ENCODE measurements at regions not wholly inside any gene's neighbourhood (a gene's known extent, or its start where the extent isn't known, plus 50 kb on each side); places are given as distances from the start of the nearest gene placed in this dataset.
A peak's percentile ranks its signal among the peaks of the same experiment; 100 is the strongest.

DNA sequence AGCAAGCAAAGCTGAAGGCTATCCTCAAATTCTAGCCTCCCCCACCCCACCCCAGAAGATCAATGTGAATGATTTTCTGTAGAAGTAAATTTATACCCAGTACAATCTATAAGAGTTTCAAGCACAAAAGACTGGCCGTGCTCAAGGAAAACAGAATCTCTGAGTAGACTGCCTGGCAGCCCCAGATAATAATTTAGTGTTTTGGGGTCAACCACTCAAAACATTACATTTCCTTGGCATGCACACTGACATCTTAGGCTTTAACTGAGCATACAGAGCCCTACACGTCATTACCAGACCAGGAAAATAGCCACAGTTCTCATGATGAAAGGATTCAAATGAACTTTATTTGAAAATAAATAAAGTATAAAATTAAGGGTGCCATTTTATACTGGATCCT is 376.5 kb downstream of the TBL1XR1 start:
- TF ChIP-seq, protein P1, sequence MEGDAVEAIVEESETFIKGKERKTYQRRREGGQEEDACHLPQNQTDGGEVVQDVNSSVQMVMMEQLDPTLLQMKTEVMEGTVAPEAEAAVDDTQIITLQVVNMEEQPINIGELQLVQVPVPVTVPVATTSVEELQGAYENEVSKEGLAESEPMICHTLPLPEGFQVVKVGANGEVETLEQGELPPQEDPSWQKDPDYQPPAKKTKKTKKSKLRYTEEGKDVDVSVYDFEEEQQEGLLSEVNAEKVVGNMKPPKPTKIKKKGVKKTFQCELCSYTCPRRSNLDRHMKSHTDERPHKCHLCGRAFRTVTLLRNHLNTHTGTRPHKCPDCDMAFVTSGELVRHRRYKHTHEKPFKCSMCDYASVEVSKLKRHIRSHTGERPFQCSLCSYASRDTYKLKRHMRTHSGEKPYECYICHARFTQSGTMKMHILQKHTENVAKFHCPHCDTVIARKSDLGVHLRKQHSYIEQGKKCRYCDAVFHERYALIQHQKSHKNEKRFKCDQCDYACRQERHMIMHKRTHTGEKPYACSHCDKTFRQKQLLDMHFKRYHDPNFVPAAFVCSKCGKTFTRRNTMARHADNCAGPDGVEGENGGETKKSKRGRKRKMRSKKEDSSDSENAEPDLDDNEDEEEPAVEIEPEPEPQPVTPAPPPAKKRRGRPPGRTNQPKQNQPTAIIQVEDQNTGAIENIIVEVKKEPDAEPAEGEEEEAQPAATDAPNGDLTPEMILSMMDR (IDR thresholded peaks at IDR 0.05; ENCODE audit: insufficient read depth, low read depth, low read length) = no peak
- no peak for DNase-seq (ENCODE audit: low read depth)
- H3K4me3 ChIP-seq (ENCODE audit: low read depth, low read length) = no peak overlapping the region

DNA sequence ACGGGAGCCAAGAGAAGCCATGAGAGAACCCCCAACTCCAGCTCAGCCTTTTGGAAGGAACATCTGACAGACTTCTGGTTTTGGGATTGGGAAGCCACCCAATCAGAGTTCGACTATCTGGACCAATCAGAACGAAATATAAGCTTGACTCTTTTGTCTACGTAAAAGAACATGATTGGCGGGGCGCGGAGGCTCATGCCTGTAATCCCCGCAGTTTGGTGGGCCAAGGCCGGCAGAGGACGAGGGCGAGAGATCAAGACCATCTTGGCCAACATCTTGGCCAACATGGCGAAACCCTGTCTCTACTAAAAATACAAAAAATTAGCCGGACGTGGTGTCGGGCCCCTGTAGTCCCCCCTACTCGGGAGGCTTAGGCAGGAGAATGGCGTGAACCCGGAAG is 380.3 kb downstream of the TBL1XR1 start:
- TF ChIP-seq, protein P1 (IDR thresholded peaks at IDR 0.05; ENCODE audit: insufficient read depth, low read depth, low read length) = no peak
- no peak overlapping the region for H3K4me3 ChIP-seq (ENCODE audit: low read depth, low read length)
- DNase-seq (ENCODE audit: low read depth) = no peak

DNA sequence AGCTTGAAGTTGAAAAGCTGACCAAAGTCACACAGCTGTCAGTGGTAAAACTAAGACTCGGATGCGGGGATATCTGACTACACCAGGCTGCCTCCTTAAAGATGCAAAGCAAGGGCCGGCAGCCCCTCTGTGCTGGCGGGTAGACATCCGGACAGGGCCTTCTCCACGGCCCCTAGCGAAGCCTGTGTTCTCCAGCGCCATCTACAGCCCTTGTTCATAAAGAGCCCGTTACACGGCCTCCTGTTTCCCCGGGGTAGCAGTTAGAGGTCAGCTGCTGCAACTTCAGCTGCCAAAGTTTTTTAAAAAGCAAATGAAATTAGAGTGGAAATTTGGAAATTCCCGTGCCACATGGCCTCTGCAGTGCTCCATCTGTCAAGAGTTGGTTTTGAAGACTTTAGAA is 383.0 kb downstream of the TBL1XR1 start:
- peak; percentile 37 for DNase-seq (ENCODE audit: low read depth)
- no peak overlapping the region for H3K4me3 ChIP-seq (ENCODE audit: low read depth, low read length)
- TF ChIP-seq, protein P1 (IDR thresholded peaks at IDR 0.05; ENCODE audit: insufficient read depth, low read depth, low read length) = peak; percentile 65

DNA sequence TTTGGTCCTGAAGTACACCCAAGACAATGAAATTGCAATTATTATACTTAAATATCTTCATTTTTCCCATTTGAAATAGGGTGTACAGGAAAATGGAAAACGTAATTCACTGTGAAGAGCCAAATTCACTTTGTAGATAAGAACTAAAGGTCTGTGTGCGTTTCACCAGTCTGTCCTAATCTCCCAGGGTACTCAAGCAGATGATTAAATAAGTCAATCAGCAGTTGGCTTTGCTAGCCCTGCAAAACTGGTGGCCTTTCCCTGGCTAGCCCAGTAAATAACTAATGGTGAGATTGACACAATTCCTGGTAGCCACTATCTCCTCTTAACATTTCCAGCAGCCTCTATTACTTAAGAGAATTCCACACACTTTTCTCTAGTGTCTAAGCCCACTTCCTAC is 389.3 kb downstream of the TBL1XR1 start:
- TF ChIP-seq, protein P1 (IDR thresholded peaks at IDR 0.05; ENCODE audit: insufficient read depth, low read depth, low read length) = no peak

DNA sequence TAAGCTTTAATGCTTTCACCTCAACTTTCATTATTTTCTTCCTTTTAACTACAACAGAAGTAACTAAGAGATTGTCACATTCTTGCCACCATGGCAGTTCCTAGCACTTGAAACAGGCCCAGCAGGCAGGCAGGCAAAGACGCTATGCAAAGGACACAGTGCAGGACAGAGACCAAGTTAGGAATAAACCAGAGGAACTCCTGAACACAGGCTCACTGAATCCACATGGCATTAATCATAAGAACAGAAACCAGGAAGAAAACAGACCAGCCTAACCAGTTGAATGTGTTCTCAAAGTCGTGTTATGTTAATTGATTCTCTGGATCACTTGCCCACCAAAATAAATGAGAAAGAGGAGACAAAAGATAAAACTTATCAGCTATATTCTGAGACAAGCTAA is 397.6 kb downstream of the TBL1XR1 start:
- DNase-seq (ENCODE audit: low read depth) = no peak
- H3K4me3 ChIP-seq (ENCODE audit: low read depth, low read length) = no peak overlapping the region
- TF ChIP-seq, protein P1 (IDR thresholded peaks at IDR 0.05; ENCODE audit: insufficient read depth, low read depth, low read length) = no peak

More for the DNA sequence above, 389.3 kb downstream of the TBL1XR1 start:
- H3K4me3 ChIP-seq (ENCODE audit: low read depth, low read length) = no peak overlapping the region
- no peak for DNase-seq (ENCODE audit: low read depth)

DNA sequence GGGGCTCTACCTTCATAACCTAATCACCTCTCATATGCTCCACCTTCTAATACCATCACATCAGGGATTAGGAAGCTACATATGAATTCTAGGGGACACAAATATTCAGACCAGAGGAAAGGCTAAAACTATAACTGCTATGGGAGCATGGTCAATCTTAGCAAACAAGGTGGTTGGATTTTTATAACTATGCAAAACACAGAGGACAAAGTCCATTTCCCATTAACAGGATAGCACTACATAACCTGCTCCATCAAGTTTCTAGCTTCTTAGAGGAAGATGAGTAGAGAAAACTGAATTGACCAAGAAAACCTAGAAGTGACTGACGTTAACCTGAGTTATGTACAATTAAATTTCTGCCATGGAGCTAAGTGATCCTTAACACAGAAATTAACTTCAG is 398.6 kb downstream of the TBL1XR1 start:
- no peak for DNase-seq (ENCODE audit: low read depth)
- TF ChIP-seq, protein P1 (IDR thresholded peaks at IDR 0.05; ENCODE audit: insufficient read depth, low read depth, low read length) = no peak
- no peak overlapping the region for H3K4me3 ChIP-seq (ENCODE audit: low read depth, low read length)

DNA sequence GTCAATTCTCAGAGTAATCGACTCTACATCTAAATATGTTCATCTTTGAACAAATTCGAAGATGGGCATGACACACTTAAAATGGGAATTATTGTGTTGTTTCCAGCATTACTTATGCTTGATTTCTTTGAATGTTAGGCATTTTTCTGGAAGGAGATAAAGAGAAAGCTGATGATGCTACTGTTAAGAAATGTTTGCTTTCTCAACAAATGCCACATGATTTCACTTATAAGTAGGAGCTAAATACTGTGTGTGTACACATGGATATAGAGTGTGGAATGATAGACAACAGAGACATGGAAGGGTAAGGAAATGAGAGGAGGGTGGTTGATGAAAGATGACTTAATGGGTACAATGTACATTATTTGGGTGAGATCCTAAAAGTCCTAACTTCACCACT is 400.9 kb downstream of the TBL1XR1 start:
- H3K4me3 ChIP-seq (ENCODE audit: low read depth, low read length) = no peak overlapping the region
- peak; percentile 6 for DNase-seq (ENCODE audit: low read depth)
- TF ChIP-seq, protein P1 (IDR thresholded peaks at IDR 0.05; ENCODE audit: insufficient read depth, low read depth, low read length) = no peak

Measured in fibroblast of villous mesenchyme (primary cell).